ENCODE measurements at regions not wholly inside any gene's neighbourhood (a gene's known extent, or its start where the extent isn't known, plus 50 kb on each side); places are given as distances from the start of the nearest gene placed in this dataset.

DNA sequence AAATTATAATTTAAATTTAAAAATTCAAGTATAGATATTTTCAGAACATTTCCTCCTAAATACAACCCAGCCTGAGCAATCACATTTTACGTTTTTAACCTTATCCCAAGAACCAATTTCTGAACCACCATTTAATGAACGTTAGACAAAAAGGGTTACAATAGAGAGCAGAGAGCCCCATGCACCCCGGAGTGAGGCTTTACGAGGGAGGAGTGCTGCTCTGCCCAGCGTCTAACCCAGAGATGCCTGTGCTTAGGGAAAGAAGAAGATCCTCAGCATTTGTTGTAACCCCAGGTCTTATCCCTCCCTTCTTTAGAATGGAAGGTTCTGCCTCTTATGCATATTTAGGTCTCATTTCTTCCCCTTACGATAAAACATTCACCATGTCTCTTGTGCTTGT is 169.1 kb downstream of the ICE1 start:
- TF ChIP-seq FOXM1 (IDR thresholded peaks at IDR 0.05; ENCODE audit: borderline replicate concordance, low read depth) (no peak), RAD21 (IDR thresholded peaks at IDR 0.05; ENCODE audit: low read depth) (no peak), TAF1 (IDR thresholded peaks at IDR 0.05; ENCODE audit: low read depth) (no peak), EGR1 (IDR thresholded peaks at IDR 0.05) (no peak), NFIC (IDR thresholded peaks at IDR 0.05) (no peak), CEBPB (IDR thresholded peaks at IDR 0.05) (no peak), EP300 (IDR thresholded peaks at IDR 0.05; ENCODE audit: borderline replicate concordance) (no peak), USF1 (IDR thresholded peaks at IDR 0.05) (no peak), CREB1 (IDR thresholded peaks at IDR 0.05; ENCODE audit: low read depth) (no peak), ZBTB7A (IDR thresholded peaks at IDR 0.05; ENCODE audit: low read depth) (no peak), TEAD4 (IDR thresholded peaks at IDR 0.05) (no peak), MAX (IDR thresholded peaks at IDR 0.05) (no peak)
- TF ChIP-seq, protein P1, sequence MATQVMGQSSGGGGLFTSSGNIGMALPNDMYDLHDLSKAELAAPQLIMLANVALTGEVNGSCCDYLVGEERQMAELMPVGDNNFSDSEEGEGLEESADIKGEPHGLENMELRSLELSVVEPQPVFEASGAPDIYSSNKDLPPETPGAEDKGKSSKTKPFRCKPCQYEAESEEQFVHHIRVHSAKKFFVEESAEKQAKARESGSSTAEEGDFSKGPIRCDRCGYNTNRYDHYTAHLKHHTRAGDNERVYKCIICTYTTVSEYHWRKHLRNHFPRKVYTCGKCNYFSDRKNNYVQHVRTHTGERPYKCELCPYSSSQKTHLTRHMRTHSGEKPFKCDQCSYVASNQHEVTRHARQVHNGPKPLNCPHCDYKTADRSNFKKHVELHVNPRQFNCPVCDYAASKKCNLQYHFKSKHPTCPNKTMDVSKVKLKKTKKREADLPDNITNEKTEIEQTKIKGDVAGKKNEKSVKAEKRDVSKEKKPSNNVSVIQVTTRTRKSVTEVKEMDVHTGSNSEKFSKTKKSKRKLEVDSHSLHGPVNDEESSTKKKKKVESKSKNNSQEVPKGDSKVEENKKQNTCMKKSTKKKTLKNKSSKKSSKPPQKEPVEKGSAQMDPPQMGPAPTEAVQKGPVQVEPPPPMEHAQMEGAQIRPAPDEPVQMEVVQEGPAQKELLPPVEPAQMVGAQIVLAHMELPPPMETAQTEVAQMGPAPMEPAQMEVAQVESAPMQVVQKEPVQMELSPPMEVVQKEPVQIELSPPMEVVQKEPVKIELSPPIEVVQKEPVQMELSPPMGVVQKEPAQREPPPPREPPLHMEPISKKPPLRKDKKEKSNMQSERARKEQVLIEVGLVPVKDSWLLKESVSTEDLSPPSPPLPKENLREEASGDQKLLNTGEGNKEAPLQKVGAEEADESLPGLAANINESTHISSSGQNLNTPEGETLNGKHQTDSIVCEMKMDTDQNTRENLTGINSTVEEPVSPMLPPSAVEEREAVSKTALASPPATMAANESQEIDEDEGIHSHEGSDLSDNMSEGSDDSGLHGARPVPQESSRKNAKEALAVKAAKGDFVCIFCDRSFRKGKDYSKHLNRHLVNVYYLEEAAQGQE (IDR thresholded peaks at IDR 0.05; ENCODE audit: low read depth): no peak

GRCh38 chr5:5589857-5590256 is 167.4 kb downstream of the ICE1 start:
- TF ChIP-seq YY1 (IDR thresholded peaks at IDR 0.05; ENCODE audit: low read depth) (no peak), ZBTB7A (IDR thresholded peaks at IDR 0.05; ENCODE audit: low read depth) (no peak), CREB1 (IDR thresholded peaks at IDR 0.05; ENCODE audit: low read depth) (no peak), TCF12 (IDR thresholded peaks at IDR 0.05; ENCODE audit: low read depth) (no peak), USF1 (IDR thresholded peaks at IDR 0.05) (no peak), EP300 (IDR thresholded peaks at IDR 0.05; ENCODE audit: borderline replicate concordance) (no peak), NFIC (IDR thresholded peaks at IDR 0.05) (no peak), EGR1 (IDR thresholded peaks at IDR 0.05) (no peak), CEBPB (IDR thresholded peaks at IDR 0.05) (no peak), MAX (IDR thresholded peaks at IDR 0.05) (no peak), TAF1 (IDR thresholded peaks at IDR 0.05; ENCODE audit: low read depth) (no peak), RAD21 (IDR thresholded peaks at IDR 0.05; ENCODE audit: low read depth) (no peak), TEAD4 (IDR thresholded peaks at IDR 0.05) (no peak), FOXM1 (IDR thresholded peaks at IDR 0.05; ENCODE audit: borderline replicate concordance, low read depth) (no peak)
- TF ChIP-seq, protein P1 (IDR thresholded peaks at IDR 0.05; ENCODE audit: low read depth): no peak

GRCh38 chr5:5588887-5589826 is 166.7 kb downstream of the ICE1 start:
- no peak for TF ChIP-seq CEBPB (IDR thresholded peaks at IDR 0.05)

GRCh38 chr5:5588386-5588785 is 165.9 kb downstream of the ICE1 start:
- TF ChIP-seq YY1 (IDR thresholded peaks at IDR 0.05; ENCODE audit: low read depth) (no peak), ZBTB7A (IDR thresholded peaks at IDR 0.05; ENCODE audit: low read depth) (no peak), EP300 (IDR thresholded peaks at IDR 0.05; ENCODE audit: borderline replicate concordance) (no peak), CEBPB (IDR thresholded peaks at IDR 0.05) (no peak), RAD21 (IDR thresholded peaks at IDR 0.05; ENCODE audit: low read depth) (no peak), CREB1 (IDR thresholded peaks at IDR 0.05; ENCODE audit: low read depth) (no peak), TCF12 (IDR thresholded peaks at IDR 0.05; ENCODE audit: low read depth) (no peak), FOXM1 (IDR thresholded peaks at IDR 0.05; ENCODE audit: borderline replicate concordance, low read depth) (no peak), EGR1 (IDR thresholded peaks at IDR 0.05) (no peak)

GRCh38 chr5:5587474-5587873 is 165.0 kb downstream of the ICE1 start:
- TF ChIP-seq EGR1 (IDR thresholded peaks at IDR 0.05) (no peak), FOXM1 (IDR thresholded peaks at IDR 0.05; ENCODE audit: borderline replicate concordance, low read depth) (no peak), MAX (IDR thresholded peaks at IDR 0.05) (no peak), TAF1 (IDR thresholded peaks at IDR 0.05; ENCODE audit: low read depth) (no peak), TEAD4 (IDR thresholded peaks at IDR 0.05) (no peak), YY1 (IDR thresholded peaks at IDR 0.05; ENCODE audit: low read depth) (no peak), CEBPB (IDR thresholded peaks at IDR 0.05) (no peak), EP300 (IDR thresholded peaks at IDR 0.05; ENCODE audit: borderline replicate concordance) (no peak), CREB1 (IDR thresholded peaks at IDR 0.05; ENCODE audit: low read depth) (no peak), ZBTB7A (IDR thresholded peaks at IDR 0.05; ENCODE audit: low read depth) (no peak), NFIC (IDR thresholded peaks at IDR 0.05) (no peak), RAD21 (IDR thresholded peaks at IDR 0.05; ENCODE audit: low read depth) (no peak), TCF12 (IDR thresholded peaks at IDR 0.05; ENCODE audit: low read depth) (no peak), USF1 (IDR thresholded peaks at IDR 0.05) (no peak)
- TF ChIP-seq, protein P1 (IDR thresholded peaks at IDR 0.05; ENCODE audit: low read depth): no peak
